K562 (cell line): ENCODE measurements at regions not wholly inside any gene's neighbourhood (a gene's known extent, or its start where the extent isn't known, plus 50 kb on each side); places are given as distances from the start of the nearest gene placed in this dataset.
A peak's percentile ranks its signal among the peaks of the same experiment; 100 is the strongest.
"Not testable (repeated sequence)": the region's sequence is repeated elsewhere in the genome, so short reads cannot be mapped to it uniquely, and the experiment has no call there.

ENCODE experiments used
- ATAC-seq: fragments of 200-7000 bp; cut with Tn5 transposase; 3 replicates; pipeline ENCODE4 v1.9.1; 2020; ENCODE audit warnings: moderate library complexity
- BruUV-seq: library from RNA; stranded (reverse); fragments of 400-500 nt; replicated peaks from 2 replicates; lab custom pipeline; 2021; lab: Mats Ljungman, UMichigan
- CTCF ChIA-PET: fragments of 300-600 bp; formaldehyde crosslinking; extraction: SDS; loops from one replicate; lab custom pipeline; 2021; ENCODE audit warnings: low intra/inter-chr PET ratio; lab: Yijun Ruan, JAX
- POLR2A ChIA-PET: fragments of 300-600, 350-650 bp; sonication (Branson Sonifier 250); formaldehyde crosslinking; extraction: SDS; loops from one replicate; lab custom pipeline; 2021; ENCODE audit warnings: antibody characterized with exemption, inconsistent platforms; lab: Yijun Ruan, JAX
- DNase-seq, 4 experiments: peaks; one replicate each; pipeline versions ENCODE4 v3.0.0 to v3.0.0-alpha.2; 2011 to 2018; ENCODE audit warnings: low spot score in 3 of 4, mixed read lengths in 3 of 4; ENCODE audit errors: extremely low read depth in 1 of 4
- FAIRE-seq: peaks from 2 replicates; lab custom pipeline; 2011; peaks lifted over from hg19 to GRCh38; lab: Jason Lieb, UNC
- H2AFZ ChIP-seq: 2 replicates; pipeline ENCODE4 v1.6.0; 2011; ENCODE audit warnings: low read depth, low read length, control low read depth, inconsistent platforms
- H3K27ac ChIP-seq: fragments of 200-600 bp; 3 replicates; pipeline ENCODE4 v1.8.0; 2011; ENCODE audit warnings: low read depth, mild to moderate bottlenecking, control low read depth, inconsistent platforms, low read length, moderate library complexity, mixed read lengths; ENCODE audit errors: extremely low read depth
- H3K27me3 ChIP-seq, 2 experiments: fragments of 300-600 bp in 1 of 2; 2 replicates in 1 of 2; 3 replicates in 1 of 2; pipeline versions ENCODE4 v1.6.0 to v1.8.0; 2011; ENCODE audit warnings: inconsistent platforms in 2 of 2, low read length in 2 of 2, mild to moderate bottlenecking in 1 of 2, mixed read lengths in 1 of 2, moderate library complexity in 1 of 2; ENCODE audit not compliant: control insufficient read depth in 2 of 2, insufficient read depth in 2 of 2
- H3K36me3 ChIP-seq: fragments of 300-600 bp; 3 replicates; pipeline ENCODE4 v1.8.0; 2011; ENCODE audit warnings: mild to moderate bottlenecking, low read length, inconsistent platforms; ENCODE audit not compliant: control insufficient read depth, insufficient read depth
- H3K4me1 ChIP-seq, 2 experiments: fragments of 200-600 bp in 1 of 2; replicated peaks in 1 of 2; 2 replicates in 1 of 2; 3 replicates in 1 of 2; pipeline versions ENCODE4 v1.5.1 to v1.8.0; 2011; ENCODE audit warnings: inconsistent platforms in 2 of 2, low read length in 2 of 2, mild to moderate bottlenecking in 1 of 2, mixed read lengths in 1 of 2, moderate library complexity in 1 of 2; ENCODE audit not compliant: control insufficient read depth in 2 of 2, insufficient read depth in 2 of 2
- H3K4me2 ChIP-seq: 2 replicates; pipeline ENCODE4 v1.6.1; 2011; ENCODE audit warnings: low read length, control low read depth, inconsistent platforms, mixed read lengths; ENCODE audit not compliant: insufficient read depth
- H3K4me3 ChIP-seq: fragments of 200-600 bp; sonication (generic), shearing (Covaris generic); 2 replicates; pipeline ENCODE4 v1.5.1; 2016; ENCODE audit warnings: control low read depth, inconsistent platforms
- H3K79me2 ChIP-seq: fragments of 200-600 bp; 3 replicates; pipeline ENCODE4 v1.8.0; 2011; ENCODE audit warnings: low read length, inconsistent platforms; ENCODE audit not compliant: control insufficient read depth, insufficient read depth
- H3K9ac ChIP-seq, 2 experiments: 2 replicates each; pipeline versions ENCODE4 v1.6.0 to v1.6.1; 2011; ENCODE audit warnings: low read depth in 2 of 2, low read length in 2 of 2, control low read depth in 1 of 2, inconsistent platforms in 1 of 2, mild to moderate bottlenecking in 1 of 2, mixed read lengths in 1 of 2; ENCODE audit not compliant: insufficient read depth in 1 of 2
- H3K9me1 ChIP-seq: one replicate; pipeline ENCODE4 v1.6.0; 2011; ENCODE audit warnings: inconsistent platforms, mild to moderate bottlenecking, low read length, moderate library complexity; ENCODE audit not compliant: control insufficient read depth, insufficient read depth
- H3K9me3 ChIP-seq: replicated peaks from 2 replicates; pipeline ENCODE4 v1.5.1; 2011; ENCODE audit warnings: low read depth, low read length, inconsistent platforms; ENCODE audit not compliant: control insufficient read depth, insufficient read depth
- H4K20me1 ChIP-seq: replicated peaks from 2 replicates; pipeline ENCODE4 v1.6.1; 2011; ENCODE audit warnings: low read length, inconsistent platforms, mixed read lengths; ENCODE audit not compliant: control insufficient read depth, insufficient read depth
- ESRRA ChIP-seq: fragments of 450-650 bp; IDR thresholded peaks from 2 replicates; pipeline ENCODE4 v1.6.1; 2014; ENCODE audit warnings: low read depth, mild to moderate bottlenecking, moderate library complexity, borderline replicate concordance
- SUPT5H ChIP-seq: fragments of 450-650 bp; IDR thresholded peaks from 2 replicates; pipeline ENCODE4 v1.6.1; 2016
- TFAM ChIP-seq: fragments of 250-450 bp; sonication (Bioruptor Pico); conservative IDR thresholded peaks from 2 replicates; pipeline ENCODE4 v1.5.0; 2021; ENCODE audit warnings: mild to moderate bottlenecking, moderate library complexity
- ZBTB7A ChIP-seq: IDR thresholded peaks from 2 replicates; pipeline ENCODE4 v1.6.1; 2011; ENCODE audit warnings: low read depth, mild to moderate bottlenecking, low read length, moderate library complexity, borderline replicate concordance; ENCODE audit not compliant: control insufficient read depth
- ZNF146 ChIP-seq: IDR thresholded peaks from one replicate; pipeline ENCODE4 v1.6.1; 2018; ENCODE audit warnings: missing compliant biosample characterization; ENCODE audit not compliant: unreplicated experiment
- WGBS: fragments of 100-300 bp; shearing (Covaris generic); methylation state at CpG from one replicate; pipeline ENCODE4 v1.1.6; 2016; ENCODE audit warnings: low coverage, mixed read lengths; ENCODE audit not compliant: insufficient coverage; ENCODE audit errors: missing lambda C conversion rate; 5-methylcytosine and 5-hydroxymethylcytosine counted together
- in situ Hi-C: fragments of 300-500 bp; cut with MboI; formaldehyde crosslinking; loops from 4 replicates; pipeline ENCODE4 v1.15.0; 2018; ENCODE audit warnings: inconsistent platforms, mixed read lengths
- intact Hi-C: fragments of 100-400 bp; cut with micrococcal nuclease; formaldehyde crosslinking; loops from 2 replicates; pipeline ENCODE4 v1.14.2; 2022

DNA sequence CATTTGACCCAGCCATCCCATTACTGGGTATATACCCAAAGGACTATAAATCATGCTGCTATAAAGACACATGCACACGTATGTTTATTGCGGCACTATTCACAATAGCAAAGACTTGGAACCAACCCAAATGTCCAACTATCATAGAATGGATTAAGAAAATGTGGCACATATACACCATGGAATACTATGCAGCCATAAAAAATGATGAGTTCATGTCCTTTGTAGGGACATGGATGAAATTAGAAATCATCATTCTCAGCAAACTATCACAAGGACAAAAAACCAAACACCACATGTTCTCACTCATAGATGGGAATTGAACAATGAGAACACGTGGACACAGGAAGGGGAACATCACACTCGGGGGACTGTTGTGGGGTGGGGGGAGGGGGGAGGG, 74.8 kb downstream of the RMI2 start:
- DNase-seq, H4K20me1 ChIP-seq, H2AFZ ChIP-seq, H3K79me2 ChIP-seq, POLR2A ChIA-PET, H3K27ac ChIP-seq, ATAC-seq, H3K9me1 ChIP-seq, H3K9ac ChIP-seq, H3K4me3 ChIP-seq, H3K36me3 ChIP-seq, H3K4me2 ChIP-seq, intact Hi-C loops, H3K9me3 ChIP-seq, in situ Hi-C loops, BruUV-seq, FAIRE-seq, CTCF ChIA-PET: not testable (repeated sequence)
- TF ChIP-seq ZNF146 (CRISPR knock-in tag) = peak; percentile 45
- H3K27me3 ChIP-seq = peaks cover 24 to 65% of the 10 kb centered on the region in 2 experiments; a peak in 4 of 5 replicates
- WGBS = no CpG with 5 or more reads among the region's 4 CpGs
- peaks cover 0 to 18% of the 10 kb centered on the region in 2 experiments; a peak in 2 of 5 replicates for H3K4me1 ChIP-seq

DNA sequence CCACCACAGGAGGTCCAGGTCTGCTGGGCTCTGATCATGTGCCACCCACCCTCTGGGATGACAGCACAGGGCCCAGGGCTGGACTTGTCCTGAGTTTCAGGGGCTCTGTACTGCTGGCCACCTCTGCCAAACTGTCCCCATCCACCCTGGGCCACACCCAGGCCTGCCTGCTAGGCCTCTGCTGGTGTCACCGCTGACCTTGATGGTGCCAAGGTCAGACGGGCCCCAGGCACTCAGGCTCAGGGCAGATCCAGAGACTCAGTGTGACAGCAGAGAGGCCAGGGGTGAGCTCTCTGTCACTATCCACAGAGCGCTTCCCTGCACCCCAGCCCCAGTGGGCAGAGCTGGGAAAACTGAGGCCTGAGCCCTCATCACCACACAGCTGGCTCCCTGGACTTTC, 75.6 kb downstream of the RMI2 start:
- no peak overlapping the region for H3K4me2 ChIP-seq
- no peak for TF ChIP-seq SUPT5H
- TF ChIP-seq TFAM (CRISPR knock-in tag) = no peak
- TF ChIP-seq ZBTB7A = no peak
- 0 out of 2 replicates have a peak, but pooled peaks have one; percentile 47 for TF ChIP-seq ESRRA
- no peaks in the 10 kb centered on the region for H3K36me3 ChIP-seq
- H4K20me1 ChIP-seq = peaks cover 6% of the 10 kb centered on the region; the same call in 1 of the 2 replicates
- H3K9ac ChIP-seq = no peak overlapping the region
- H2AFZ ChIP-seq = no peak overlapping the region
- FAIRE-seq (no peak), ATAC-seq (no peak), DNase-seq (no peak)
- in situ Hi-C loops (no loop called here), intact Hi-C loops (no loop called here)
- H3K4me3 ChIP-seq = no peak overlapping the region
- no peak overlapping the region for H3K27ac ChIP-seq
- H3K4me1 ChIP-seq = peaks cover 0 to 20% of the 10 kb centered on the region in 2 experiments; a peak in 2 of 5 replicates
- no peaks in the 10 kb centered on the region for H3K9me1 ChIP-seq
- WGBS = 22% methylated on average over 3 of the region's 3 CpGs
- no peaks in the 10 kb centered on the region for H3K79me2 ChIP-seq
- H3K27me3 ChIP-seq = peaks cover 25 to 62% of the 10 kb centered on the region in 2 experiments; a peak in 4 of 5 replicates
- ChIA-PET POLR2A (interaction anchor here (0.6 to 0.7 kb wide), 2 partner anchors 14 to 15 kb away, joined by 3 to 4 read pairs; no protein-coding TSS in a partner anchor), CTCF (no interaction called here)
- H3K9me3 ChIP-seq = no peaks in the 10 kb centered on the region
- BruUV-seq = no TSS peak
